ENCODE measurements at regions not wholly inside any gene's neighbourhood (a gene's known extent, or its start where the extent isn't known, plus 50 kb on each side); places are given as distances from the start of the nearest gene placed in this dataset.

DNA sequence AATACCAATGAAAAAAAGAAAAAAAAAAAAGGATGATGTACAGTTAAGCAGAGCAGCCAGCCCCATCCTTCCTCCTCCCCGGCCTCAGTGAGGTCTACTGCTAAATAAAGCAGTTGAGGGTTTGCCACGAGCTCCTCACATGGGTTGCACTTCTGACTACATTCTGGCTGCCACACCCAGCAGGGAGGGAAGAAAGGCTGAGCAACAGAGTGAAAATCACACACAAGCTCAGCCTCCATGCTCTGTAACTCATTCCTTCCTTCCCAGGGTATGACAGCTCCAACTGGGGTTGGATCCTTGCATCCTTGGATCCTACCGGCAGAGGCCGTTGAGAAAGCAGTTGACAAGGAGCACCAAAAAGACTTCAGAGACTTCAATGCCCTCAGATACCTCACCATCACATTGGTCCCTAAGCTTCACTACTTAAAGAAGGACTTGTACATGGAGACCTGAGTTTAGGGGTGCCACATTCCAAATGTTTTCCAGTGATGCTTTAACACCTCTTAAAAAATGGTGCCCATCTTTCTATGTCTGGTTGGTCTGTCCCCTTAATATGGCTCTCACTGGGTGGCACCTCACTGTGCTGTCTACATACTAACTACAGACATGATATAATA lies 52.9 kb upstream of the PIK3CG start:
- DNase-seq = no peak

- no peak for DNase-seq
Observed at GRCh38 chr7:106813705-106814305, 51.3 kb upstream of the PIK3CG start.

- DNase-seq = no peak
Observed at GRCh38 chr7:106814887-106815286, 50.2 kb upstream of the PIK3CG start.

Data from NCI-H1694 (cell line).